Activated CD4-positive, CD25-positive, alpha-beta regulatory T cell treated with anti-CD3 and anti-CD28 coated beads, Interleukin-2, amount 50 U/mL, for 72 hours (primary cell): ENCODE measurements at regions not wholly inside any gene's neighbourhood (a gene's known extent, or its start where the extent isn't known, plus 50 kb on each side); places are given as distances from the start of the nearest gene placed in this dataset.

Experiments used
- DNase-seq: peaks from one replicate; pipeline ENCODE4 v3.0.0; 2021

DNA sequence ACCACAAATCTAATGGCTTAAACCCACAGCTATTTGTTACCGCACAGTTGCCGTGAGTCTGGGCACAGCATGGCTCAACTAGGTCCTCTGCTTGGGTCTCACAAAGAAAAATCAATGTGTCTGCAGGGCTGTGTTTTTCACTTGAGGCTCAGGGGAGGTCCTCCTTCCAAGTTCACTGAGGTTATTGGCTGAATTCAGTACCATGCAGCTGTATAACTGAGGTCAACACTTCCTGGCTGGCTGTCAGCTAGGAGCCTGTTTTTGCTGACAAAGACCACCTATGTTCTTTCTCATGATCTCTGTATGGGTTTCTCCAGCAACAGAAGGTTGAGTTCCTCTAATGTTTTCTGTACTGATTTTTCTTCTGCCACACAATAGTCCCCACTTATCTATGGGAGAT, 736.7 kb upstream of the PRKX start:
- DNase-seq = no peak

DNA sequence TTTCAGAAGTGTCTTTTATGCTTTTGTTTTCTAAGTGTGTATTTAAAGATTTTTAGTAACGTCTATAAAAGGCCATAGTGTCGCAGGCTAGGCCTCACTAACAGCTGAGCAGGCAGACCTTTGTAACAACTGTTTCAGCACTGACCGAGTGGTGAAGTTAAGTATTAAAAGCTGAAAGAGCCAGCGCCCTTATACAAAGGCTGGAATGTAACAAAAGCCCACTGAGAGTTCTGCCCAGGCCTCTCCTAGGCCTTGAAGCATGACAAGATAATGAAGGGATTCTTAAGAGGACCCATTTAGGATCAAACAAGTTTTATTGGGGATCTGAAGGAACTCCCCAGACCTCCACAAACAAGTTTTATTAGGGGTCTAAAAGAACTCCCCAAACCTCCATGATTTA, 722.5 kb upstream of the PRKX start:
- no peak for DNase-seq

DNA sequence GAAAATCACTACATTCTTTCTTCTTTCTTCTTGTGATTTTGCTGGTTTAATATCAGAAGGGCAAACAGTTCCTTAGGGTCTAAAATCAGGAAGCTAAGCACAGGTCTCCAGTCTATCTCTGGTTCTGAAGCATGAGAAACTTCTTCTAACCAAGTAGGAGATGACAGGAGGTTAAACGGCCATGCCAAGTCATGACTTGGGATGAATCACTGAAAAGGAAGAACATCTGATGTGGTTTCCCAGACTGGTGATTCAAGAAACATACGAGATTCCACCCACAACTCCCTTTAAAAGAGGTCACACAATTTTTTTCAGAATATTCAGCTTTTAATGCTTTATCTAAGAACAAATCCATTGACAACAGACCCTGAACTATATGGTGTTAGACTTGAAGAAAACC, 684.0 kb upstream of the PRKX start:
- DNase-seq = no peak

DNA sequence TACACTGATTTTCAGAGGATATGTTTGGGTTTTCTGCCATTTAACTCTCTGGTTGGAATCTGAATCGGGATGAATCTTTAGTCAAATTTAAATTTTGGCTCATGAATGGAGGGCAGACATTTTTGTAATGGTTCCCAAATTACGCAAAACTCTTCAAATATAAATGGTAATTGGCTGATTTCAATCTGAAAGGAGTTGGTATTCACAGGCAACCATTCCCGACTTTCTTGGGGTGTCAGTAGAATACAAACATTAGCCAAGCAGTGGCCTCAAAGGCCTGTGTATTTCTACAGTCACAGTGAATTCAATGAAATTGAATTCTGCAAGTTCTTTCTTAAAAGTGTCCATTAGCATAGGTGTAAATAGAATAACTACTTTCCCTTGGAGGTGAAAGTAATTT, 668.8 kb upstream of the PRKX start:
- DNase-seq = no peak

DNA sequence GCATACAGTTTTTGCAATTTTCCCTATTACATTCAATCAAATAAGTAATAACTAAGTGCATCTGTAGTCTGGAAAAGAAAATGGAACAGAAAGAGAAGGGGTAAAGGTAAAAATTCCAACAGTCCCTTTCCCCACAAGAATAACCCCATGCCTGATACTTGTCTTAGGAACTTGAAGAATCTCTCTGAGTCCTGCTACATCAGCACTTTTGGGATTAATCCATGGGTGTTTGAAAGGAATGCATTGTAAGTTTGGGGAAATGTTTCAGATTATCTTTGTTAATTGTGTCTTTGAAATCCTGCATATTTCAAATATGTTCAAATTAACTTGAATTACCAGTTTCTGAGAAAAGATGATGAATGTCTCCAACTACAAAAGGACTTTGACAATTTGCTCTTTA, 667.3 kb upstream of the PRKX start:
- no peak for DNase-seq

DNA sequence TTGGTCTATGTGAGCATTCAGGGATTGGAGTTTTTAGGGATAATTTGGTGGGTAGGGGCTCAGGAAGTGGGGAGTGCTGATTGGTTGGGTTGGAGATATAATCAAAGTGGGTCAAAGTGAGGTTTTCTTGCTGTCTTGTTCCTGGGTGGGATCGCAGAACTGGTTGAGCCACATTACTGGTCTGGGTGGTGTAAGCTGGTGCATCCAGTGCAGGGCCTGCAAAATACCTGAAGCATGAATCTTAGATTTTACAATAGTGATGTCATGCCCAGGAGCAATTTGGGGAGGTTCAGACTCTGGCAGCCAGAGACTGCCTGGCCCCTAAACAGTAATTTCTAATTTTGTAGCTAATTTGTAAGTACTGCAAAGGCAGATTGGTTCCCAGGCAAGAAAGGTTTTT, 665.6 kb upstream of the PRKX start:
- DNase-seq = no peak

DNA sequence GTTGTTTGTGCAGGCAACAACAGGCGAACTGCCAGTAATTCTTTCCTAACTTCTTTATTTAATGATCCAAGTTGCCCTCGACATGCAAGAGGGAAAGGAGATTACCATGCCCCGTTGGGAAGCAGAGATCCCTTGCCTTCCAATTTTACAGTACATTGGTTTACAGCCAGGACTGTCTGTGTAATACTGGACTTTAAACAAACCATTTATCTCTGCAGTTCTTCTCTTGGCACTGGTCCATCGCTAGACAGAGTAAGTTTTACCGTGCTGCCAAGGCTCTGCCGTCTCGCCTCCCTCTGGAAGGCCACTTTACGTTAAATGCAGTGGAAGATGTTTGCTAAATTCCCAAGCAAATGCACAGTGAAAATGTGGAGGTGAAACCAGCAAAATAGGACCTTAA, 660.3 kb upstream of the PRKX start:
- DNase-seq = no peak

DNA sequence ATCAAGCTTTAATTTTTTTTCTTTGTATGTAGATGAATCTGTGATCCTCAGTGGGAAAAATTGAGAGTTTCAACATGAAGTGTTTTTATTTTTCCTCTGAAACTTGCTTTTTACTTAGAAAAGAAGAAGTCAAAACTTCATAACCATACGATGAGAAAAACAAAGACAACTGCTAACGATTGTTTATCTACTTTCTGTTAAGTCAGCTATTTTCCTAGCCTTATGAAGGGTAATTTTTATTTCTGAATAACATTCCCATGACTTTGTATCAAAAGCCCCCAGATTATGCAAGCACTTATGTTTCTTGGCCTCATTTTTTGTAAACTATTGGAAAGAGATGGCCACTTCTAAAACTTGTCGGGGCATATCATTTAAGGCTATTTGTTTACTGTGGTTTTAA, 645.1 kb upstream of the PRKX start:
- DNase-seq = no peak

DNA sequence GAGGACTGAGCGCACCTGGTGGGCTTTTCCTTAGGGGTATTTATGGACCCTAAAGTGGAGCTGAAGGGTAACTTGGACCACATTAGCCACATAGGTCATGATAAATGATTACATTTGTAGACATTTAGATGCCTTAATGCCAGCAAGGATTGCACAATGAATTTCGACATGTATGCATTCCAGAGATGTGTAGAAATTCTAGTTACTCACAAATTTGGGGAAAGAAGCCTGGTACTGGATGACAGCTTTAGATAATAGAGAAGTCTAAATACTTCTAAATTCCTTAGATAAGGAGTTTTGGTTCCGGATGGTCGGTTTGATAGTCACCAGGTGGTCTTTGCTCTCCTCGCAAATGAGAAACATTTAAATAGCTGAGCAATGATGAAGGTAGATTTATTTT, 609.5 kb upstream of the PRKX start:
- DNase-seq = no peak

DNA sequence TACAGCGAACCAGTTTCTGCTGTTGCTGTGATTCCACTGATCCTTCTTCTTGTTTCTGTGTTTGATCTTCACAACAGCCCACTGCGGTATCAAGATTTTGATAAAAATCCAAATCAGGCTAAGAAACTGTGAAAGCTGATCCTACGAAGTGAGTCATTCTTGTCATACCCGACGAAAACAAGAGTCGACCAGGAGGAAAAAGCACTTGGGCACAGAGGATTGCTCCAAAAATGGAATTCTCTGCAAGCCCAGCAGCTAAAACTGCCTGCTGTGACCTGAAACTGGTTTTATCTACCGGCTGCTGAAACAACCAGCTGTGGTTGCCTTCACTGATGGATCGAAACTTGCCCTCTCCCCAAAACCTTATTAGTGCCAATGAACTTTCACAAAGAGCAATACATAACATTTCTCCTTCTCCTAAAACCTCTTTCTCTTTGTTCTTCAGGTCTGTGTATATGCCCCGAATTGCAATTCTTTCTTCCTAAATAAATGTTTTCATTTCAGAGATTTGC, 607.0 kb upstream of the PRKX start:
- no peak for DNase-seq

DNA sequence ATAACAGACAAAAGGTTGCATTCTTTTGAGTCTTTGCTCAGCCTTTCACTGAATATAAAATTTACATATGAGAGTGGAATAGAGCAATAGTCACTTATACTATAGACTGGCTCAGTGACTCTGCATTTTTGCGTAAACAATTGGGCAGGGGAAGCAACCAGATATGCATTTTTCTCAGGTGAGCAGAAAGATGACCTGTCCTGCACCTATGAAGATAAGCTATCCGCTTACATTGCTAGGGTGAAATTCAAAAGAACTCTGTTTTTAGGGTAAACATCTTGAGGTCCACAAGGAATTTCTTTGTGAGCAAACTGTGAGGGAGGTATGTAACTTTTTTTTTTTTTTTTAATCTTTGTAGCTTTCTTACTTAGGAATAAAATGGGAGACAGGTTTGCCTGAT, 602.4 kb upstream of the PRKX start:
- no peak for DNase-seq

DNA sequence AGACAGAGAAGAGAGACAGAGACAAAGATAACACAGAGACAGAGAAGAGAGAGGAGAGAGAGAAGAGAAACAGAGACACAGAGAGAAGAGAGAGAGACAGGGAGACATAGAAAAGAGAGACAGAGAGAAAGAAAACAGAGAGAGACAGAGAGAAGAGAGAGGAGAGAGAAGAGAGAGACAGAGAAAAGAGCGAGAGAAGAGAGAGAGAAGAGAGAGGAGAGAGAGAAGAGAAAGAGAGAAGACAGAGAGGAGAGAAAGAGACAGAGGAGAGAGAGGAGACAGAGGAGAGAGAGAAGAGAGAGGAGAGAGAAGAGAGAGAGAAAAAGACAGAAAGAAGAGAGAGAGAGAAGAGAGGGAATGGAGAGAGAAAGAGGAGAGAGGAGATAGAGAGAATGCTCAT, 601.1 kb upstream of the PRKX start:
- DNase-seq = no peak

DNA sequence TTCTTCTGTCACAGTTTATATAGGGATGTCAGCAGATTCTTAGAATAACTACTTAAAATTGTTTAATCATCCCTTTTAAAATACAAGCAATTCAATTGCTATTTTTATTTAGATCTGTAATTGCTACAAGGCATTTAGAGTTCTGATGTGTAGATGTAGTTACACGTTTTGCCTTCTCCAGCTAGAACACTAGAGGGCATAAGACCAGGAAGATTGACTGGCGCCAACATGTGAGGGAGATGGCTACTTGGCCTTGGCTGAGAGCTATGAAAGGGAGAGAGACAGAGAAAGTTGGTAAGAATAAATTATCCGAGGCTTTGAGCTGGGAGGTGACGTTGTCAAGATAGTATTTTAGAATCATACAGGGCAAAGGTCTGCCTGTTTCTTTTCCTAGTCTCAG, 563.7 kb upstream of the PRKX start:
- DNase-seq = no peak

DNA sequence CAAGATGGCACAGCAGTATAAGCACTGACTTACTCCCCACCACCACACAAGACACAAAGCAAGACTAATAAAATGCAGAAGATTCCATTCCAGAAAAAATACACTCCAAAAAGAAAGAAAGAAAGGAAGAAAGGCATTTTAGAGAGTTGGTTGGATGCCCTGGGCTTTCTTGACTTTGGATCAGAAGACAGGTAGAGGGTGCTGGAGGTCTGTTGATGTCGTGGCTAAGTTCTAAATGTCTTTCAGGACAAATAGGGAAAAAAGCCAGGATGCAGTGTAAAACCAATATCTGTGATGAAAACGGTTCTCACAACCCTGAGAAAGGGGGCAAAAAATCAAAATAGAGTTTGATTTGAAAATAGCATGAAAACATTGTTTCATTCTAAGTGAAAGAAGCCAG, 555.2 kb upstream of the PRKX start:
- DNase-seq = no peak

DNA sequence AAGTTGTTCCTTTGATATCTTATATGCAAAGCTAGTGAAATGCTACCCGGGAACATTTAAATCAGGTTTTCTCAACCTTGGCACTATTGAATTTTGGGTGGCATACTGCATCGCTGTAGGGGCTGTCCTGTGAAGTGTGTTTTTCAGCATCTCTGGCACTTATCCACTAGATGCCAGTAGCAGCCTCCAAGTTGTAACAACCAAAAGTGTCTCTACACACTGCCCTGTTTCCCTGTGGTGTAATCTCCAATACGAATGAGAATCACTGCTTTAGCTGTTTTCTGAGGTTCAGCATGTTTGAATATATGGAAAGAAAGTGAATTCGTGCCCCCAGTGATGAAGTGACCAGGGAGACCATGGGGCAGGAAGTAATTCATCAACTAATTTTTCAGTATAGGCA, 551.6 kb upstream of the PRKX start:
- no peak for DNase-seq

DNA sequence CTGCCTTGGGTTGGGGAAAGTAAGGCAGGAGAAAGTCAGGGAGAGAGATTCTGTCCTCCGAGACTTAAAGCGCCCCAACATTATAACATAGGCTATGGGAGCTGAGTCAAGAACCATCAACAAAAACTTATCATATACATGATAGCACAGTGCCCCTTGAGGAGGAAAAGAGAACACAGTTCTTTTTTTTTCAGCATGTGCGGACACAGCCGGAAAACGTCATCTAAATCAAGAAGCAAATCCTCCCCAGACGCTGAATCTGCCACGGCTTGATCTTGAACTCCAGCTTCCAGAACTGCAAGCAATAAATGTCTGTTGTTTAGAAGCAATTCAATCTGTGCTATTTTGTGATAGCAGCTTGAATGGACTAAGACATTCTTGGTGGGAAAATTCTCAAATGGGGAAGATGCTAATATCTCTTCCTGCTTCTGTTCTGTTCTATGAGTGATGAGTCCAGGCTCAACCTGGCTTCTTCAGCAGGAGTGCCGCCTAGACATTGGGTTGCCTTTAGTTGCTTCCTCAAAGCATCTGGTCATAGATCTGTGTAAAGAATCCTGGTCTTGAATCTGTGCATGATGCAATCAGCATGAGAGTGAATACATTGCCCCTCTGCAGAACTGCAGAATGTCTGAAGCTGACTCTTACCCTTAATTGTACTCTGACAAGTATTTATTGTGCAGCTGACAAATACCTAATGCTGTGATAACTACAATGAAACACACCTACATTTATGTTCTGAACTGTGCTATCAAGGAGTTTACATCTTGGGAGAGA, 549.8 kb upstream of the PRKX start:
- DNase-seq = no peak

DNA sequence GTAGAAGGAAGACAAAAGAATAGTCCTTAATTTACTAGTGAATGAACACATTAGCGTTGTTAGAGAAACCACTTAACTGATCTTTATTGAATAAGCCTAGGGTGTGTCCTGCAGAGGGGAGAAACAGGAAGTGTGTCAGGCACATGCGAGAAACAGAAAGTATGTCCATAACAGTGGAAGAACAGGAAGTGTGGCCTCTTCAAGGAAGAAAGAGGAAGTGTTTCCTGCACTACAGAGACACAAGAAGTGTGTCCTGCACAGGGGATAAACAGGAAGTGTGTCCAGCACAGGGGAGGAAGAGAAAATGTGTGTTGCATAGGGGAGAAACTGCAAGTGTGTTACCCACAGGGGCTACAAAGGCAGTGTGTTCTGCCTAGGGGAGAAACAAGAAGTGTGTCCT, 539.6 kb upstream of the PRKX start:
- DNase-seq = no peak

DNA sequence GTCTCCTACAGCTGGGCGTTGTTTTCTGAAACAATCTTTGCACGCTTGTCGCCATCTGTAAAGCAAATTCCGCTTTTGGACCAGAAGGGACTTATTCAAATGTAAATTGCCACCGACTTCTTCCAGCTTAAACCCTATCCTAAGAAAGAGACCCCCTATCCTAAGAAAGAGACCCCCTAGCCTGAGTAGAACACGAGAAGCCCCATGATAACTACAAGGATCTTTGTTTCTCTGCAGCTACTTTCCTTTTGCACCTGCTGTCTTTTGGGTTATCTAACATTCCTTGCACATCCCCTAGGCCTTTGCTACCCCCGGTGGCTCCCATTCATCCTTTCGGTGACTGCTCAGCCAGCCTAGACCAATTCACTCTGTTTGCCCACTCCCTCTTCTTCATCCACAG, 536.0 kb upstream of the PRKX start:
- DNase-seq = no peak

DNA sequence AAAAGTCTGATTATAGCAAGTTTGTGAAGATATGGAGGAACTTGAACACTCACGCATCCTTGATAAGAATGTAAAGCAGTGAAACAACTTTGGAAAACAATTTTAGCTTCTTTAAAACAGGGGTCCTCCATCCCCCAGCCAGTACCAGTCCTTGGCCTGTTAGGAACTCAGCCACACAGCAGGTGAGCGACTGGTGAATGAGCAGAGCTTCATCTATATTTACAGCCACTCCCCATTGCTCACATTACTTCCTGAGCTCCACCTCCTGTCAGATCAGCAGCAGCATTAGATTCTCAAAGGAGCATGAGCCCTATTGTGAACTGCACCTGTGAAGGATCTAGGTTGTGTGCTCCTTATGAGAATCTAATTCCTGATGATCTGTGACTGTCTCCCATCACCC, 530.3 kb upstream of the PRKX start:
- no peak for DNase-seq

DNA sequence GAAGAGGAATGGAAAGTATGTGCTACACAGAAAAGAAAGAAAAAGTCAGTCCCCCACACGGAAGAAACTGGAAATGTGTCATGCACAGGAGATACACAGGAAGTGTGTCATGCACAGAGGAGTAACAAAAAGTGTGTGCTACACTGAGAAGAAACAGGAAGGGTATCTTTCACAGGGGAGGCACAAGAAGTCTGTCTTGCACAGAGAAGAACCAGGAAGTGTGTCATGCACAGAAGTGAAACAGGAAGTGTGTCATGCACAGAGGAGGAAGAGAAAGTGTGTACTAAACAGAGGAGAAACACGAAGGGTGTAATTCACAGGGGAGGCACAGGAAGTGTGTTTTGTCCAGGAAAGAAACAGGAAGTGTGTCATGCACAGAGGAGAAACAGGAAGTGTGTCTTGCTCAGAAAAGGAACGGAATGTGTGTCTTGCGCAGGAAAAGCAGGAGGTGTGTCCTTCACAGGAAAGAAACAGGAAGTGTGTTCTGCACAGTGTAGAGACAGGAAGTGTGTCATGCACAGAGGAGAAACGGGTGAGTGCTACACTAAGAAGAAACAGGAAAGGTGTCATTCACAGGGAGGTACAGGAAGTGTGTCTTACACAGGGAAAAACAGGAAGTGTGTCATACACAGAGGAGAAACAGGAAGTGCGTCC, 527.2 kb upstream of the PRKX start:
- no peak for DNase-seq

DNA sequence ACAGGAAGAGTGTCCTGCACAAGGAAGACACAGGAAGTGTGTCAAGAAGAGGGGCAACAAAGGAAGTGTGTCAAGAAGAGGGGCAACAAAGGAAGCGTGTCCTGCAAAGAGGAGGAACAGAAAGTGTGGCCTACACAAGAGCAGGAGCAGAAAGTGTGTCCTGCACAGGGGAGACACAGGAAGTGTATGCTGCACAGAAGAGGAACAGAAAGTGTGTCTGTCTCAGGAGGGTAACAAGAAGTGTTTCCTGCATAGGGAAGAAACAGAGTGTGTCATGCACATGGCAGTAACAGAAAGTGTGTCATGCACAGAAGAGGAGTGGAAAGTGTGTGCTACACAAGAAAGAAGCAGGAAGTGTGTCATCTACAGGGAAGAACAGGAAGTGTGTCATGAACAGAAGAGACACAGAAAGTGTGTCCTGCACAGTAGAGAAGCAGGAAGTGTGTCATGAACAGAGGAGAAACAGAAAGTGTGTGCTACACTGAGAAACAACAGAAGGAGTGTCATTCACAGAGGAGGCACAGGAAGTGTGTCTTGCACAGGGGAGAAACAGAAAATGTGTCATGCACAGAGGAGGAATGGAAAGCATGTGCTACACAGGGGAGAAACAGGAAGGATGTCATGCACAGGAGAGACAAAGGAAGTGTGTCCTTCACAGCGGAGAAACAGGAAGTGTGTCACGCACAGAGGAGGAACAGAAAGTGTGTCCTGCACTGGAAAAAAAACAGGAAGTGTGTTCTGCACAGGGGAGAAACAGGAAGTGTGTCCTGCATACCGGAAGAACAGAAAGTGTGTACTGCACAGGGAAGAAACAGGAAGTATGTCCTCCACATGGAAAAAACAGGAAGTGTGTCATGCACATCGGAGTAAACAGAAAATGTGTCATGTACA, 526.4 kb upstream of the PRKX start:
- DNase-seq = no peak

DNA sequence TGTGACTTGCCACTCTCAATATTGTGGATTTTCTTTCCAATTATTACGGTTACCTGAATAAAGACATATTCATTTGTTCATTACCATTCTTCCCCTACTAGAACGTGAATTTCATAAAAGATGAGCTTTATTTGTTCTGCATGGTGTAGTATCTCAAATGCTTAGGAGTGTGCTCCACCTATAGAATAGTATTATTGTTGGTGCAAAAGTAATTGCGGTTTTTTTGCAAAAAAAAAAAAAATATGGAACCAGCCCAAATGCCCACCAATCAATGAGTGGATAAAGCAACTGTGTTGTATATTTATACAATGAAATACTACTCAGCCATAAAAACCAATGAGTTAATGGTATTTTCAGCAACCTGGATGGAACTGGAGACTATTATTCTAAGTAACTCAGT, 525.5 kb upstream of the PRKX start:
- no peak for DNase-seq

DNA sequence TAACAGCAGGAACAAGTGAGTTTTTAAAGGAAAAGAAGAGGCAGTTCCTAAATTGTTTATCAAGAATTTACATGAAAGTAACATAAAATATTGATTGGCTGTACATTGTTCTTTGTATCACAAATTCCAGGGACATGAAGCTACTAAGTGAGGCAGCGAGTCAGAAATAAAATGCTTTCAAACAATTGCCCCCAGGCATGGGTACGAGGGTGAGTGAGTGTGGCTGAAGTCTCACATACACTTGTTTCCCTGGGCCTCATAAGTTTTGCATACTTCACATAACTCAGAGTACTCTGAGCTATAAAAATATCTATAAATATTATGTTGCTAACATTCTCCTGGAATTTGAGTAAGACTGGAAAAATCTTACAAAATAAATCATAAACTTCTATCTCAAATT, 511.6 kb upstream of the PRKX start:
- no peak for DNase-seq

DNA sequence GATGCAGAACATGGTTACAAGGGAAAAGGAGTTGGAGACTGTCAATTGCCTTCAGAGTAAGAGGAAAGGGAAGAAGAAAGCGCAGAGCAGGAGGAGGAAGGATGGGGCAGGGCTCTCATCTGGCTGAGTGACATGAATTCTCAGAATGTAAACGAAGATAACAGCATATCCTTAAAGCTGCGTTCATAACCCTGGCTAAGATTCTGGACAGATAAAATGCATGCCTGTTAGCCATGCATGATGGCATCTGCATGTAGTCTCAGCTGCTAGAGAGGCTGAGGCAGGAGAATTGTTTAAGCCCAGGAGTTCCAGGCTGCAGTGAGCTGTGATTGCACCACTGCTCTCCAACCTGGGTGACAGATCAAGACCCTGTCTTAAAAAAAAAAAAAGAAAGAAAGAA, 493.5 kb upstream of the PRKX start:
- no peak for DNase-seq
